Endothelial cell of umbilical vein (primary cell): ENCODE measurements at regions not wholly inside any gene's neighbourhood (a gene's known extent, or its start where the extent isn't known, plus 50 kb on each side); places are given as distances from the start of the nearest gene placed in this dataset.

Experiments used
- BruUV-seq: library from RNA; stranded (reverse); fragments of 400-500 nt; replicated peaks from 2 replicates; lab custom pipeline; 2021; lab: Mats Ljungman, UMichigan
- CTCF ChIA-PET: fragments of 300-600, 350-600 bp; sonication (Branson Sonifier 250); formaldehyde crosslinking; loops from one replicate; lab custom pipeline; 2021; ENCODE audit warnings: antibody characterized with exemption, inconsistent platforms; lab: Charles Lee
- POLR2A ChIA-PET: fragments of 300-600, 350-600 bp; sonication (Branson Sonifier 250); formaldehyde crosslinking; loops from one replicate; lab custom pipeline; 2021; ENCODE audit warnings: antibody characterized with exemption, inconsistent platforms; lab: Charles Lee
- DNase-seq: peaks from one replicate; pipeline ENCODE4 v3.0.0-alpha.2; 2011; ENCODE audit warnings: low read depth, low spot score
- FAIRE-seq: peaks from 2 replicates; lab custom pipeline; 2011; peaks lifted over from hg19 to GRCh38; lab: Jason Lieb, UNC
- H2AFZ ChIP-seq: 2 replicates; pipeline ENCODE4 v1.6.0; 2012; ENCODE audit warnings: low read depth, low read length, control low read depth, inconsistent platforms
- H3K27ac ChIP-seq: 2 replicates; pipeline ENCODE4 v1.5.1; 2011; ENCODE audit warnings: low read depth, mild to moderate bottlenecking, control low read depth, low read length, moderate library complexity; ENCODE audit not compliant: insufficient read depth
- H3K27me3 ChIP-seq, 2 experiments: 2 replicates each; pipeline versions ENCODE4 v1.6.0 to v1.6.1; 2011; ENCODE audit warnings: low read length in 2 of 2, mixed read lengths in 1 of 2; ENCODE audit not compliant: control insufficient read depth in 2 of 2, insufficient read depth in 2 of 2
- H3K36me3 ChIP-seq, 2 experiments: 2 replicates in 1 of 2; 3 replicates in 1 of 2; pipeline ENCODE4 v1.5.1; 2011; ENCODE audit warnings: low read length in 2 of 2, mild to moderate bottlenecking in 1 of 2, moderate library complexity in 1 of 2; ENCODE audit not compliant: control insufficient read depth in 2 of 2, insufficient read depth in 2 of 2; ENCODE audit errors: extremely low read depth in 1 of 2
- H3K4me1 ChIP-seq: 3 replicates; pipeline ENCODE4 v1.5.1; 2011; ENCODE audit warnings: mild to moderate bottlenecking, low read length; ENCODE audit not compliant: control insufficient read depth, insufficient read depth; ENCODE audit errors: extremely low read depth
- H3K4me2 ChIP-seq: 2 replicates; pipeline ENCODE4 v1.6.1; 2011; ENCODE audit warnings: low read length, control low read depth, mixed read lengths; ENCODE audit not compliant: insufficient read depth
- H3K4me3 ChIP-seq, 3 experiments: fragments of 200-600 bp in 1 of 3; sonication (generic), shearing (Covaris generic) in 1 of 3; replicated peaks in 1 of 3; 2 replicates each; pipeline ENCODE4 v1.5.1; 2011 to 2016; ENCODE audit warnings: control low read depth in 3 of 3, low read length in 3 of 3, mild to moderate bottlenecking in 2 of 3, inconsistent platforms in 1 of 3, low read depth in 1 of 3, moderate library complexity in 1 of 3; ENCODE audit not compliant: insufficient read depth in 1 of 3
- H3K79me2 ChIP-seq: 2 replicates; pipeline ENCODE4 v1.6.0; 2012; ENCODE audit warnings: low read length, inconsistent platforms; ENCODE audit not compliant: control insufficient read depth, insufficient read depth
- H3K9ac ChIP-seq: replicated peaks from 2 replicates; pipeline ENCODE3; 2011; ENCODE audit warnings: low read length, control low read depth; ENCODE audit not compliant: insufficient read depth; ENCODE audit errors: extremely low read depth
- H3K9me1 ChIP-seq: replicated peaks from 3 replicates; pipeline ENCODE4 v1.6.0; 2011; ENCODE audit warnings: mild to moderate bottlenecking, low read length; ENCODE audit not compliant: control insufficient read depth, insufficient read depth; ENCODE audit errors: extremely low read depth
- H3K9me3 ChIP-seq: replicated peaks from 2 replicates; pipeline ENCODE4 v1.5.1; 2012; ENCODE audit warnings: low read length, inconsistent platforms; ENCODE audit not compliant: control insufficient read depth, insufficient read depth
- H4K20me1 ChIP-seq: replicated peaks from 2 replicates; pipeline ENCODE3; 2011; ENCODE audit warnings: mild to moderate bottlenecking, low read length; ENCODE audit not compliant: control insufficient read depth, insufficient read depth; ENCODE audit errors: extremely low read depth
- EZH2 ChIP-seq: IDR thresholded peaks from 2 replicates; pipeline ENCODE4 v1.6.1; 2012; ENCODE audit warnings: borderline replicate concordance, low read depth, mild to moderate bottlenecking, moderate library complexity, low read length, inconsistent platforms; ENCODE audit not compliant: severe bottlenecking
- FOS ChIP-seq: IDR thresholded peaks from 2 replicates; pipeline ENCODE4 v1.6.1; 2011; ENCODE audit warnings: mild to moderate bottlenecking, low read length, moderate library complexity, borderline replicate concordance; ENCODE audit not compliant: insufficient read depth
- GATA2 ChIP-seq: IDR thresholded peaks from 2 replicates; pipeline ENCODE4 v1.7.0; 2011; ENCODE audit warnings: low read depth, mild to moderate bottlenecking, moderate library complexity, mixed read lengths, low read length; ENCODE audit not compliant: insufficient read length, insufficient read depth
- JUN ChIP-seq: IDR thresholded peaks from 2 replicates; pipeline ENCODE4 v1.6.1; 2011; ENCODE audit warnings: borderline replicate concordance, low read depth; ENCODE audit not compliant: insufficient read length, insufficient read depth
- POLR2A ChIP-seq: IDR thresholded peaks from 2 replicates; pipeline ENCODE4 v1.6.1; 2012; ENCODE audit warnings: low read depth, mild to moderate bottlenecking, control low read depth, low read length
- dilution Hi-C: fragments of 300-500 bp; cut with MboI; formaldehyde crosslinking; loops from one replicate; pipeline ENCODE4 v1.15.0; 2019; ENCODE audit warnings: low sequenced_read_pairs; ENCODE audit not compliant: extremely low pct_ligation_motif_present
- intact Hi-C: fragments of 100-400 bp; cut with micrococcal nuclease; formaldehyde crosslinking; loops from one replicate; pipeline ENCODE4 v1.10.0; 2022
- TF ChIP-seq, protein P1 (sequence below), 2 donors: IDR thresholded peaks; 1 replicate in 1 of 2; 2 replicates in 1 of 2; pipeline ENCODE4 v1.5.1; 2011; ENCODE audit warnings: low read length in 2 of 2, mild to moderate bottlenecking in 2 of 2, moderate library complexity in 2 of 2, control low read depth in 1 of 2, inconsistent platforms in 1 of 2, low read depth in 1 of 2; ENCODE audit not compliant: insufficient read depth in 1 of 2; ENCODE audit errors: extremely low read depth in 1 of 2

DNA sequence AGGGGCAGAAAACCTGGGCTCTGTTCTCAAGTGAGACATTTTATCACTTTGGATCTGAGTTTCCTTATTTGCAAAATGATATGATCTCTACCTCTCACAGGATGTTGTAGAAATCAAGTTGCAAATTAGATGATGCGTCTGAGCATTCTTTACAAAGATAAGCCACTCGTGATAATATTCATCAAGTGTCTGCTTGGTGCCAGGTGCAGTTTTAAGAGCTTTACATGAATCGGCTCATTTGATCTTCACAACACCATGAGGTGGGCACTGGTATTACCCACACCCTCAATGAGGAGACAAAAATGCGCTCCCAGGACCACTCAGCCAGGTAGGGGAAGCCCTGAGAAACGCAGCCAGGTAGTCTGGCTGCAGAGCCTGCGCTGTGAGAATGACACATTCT lies 59.1 kb upstream of the CA12 start:
- no peaks in the 10 kb centered on the region for H3K9me1 ChIP-seq
- FAIRE-seq (no peak), DNase-seq (no peak)
- CTCF ChIA-PET = no interaction called here
- H3K9me3 ChIP-seq = no peaks in the 10 kb centered on the region
- H2AFZ ChIP-seq = no peak overlapping the region
- no peak overlapping the region for H3K9ac ChIP-seq
- peaks cover 8% of the 10 kb centered on the region for H3K4me1 ChIP-seq
- H3K4me3 ChIP-seq = no peak overlapping the region
- peaks cover 5 to 8% of the 10 kb centered on the region in 2 experiments for H3K27me3 ChIP-seq
- no peak overlapping the region for H3K4me2 ChIP-seq
- no peak overlapping the region for H3K27ac ChIP-seq
- intact Hi-C loops = no loop called here
- no peak for TF ChIP-seq GATA2
- no peak for TF ChIP-seq JUN
- TF ChIP-seq EZH2 = no peak
- dilution Hi-C loops = no loop called here
- no TSS peak for BruUV-seq
- H3K36me3 ChIP-seq = no peaks in the 10 kb centered on the region
- no peaks in the 10 kb centered on the region for H4K20me1 ChIP-seq
- POLR2A ChIA-PET = no interaction called here
- H3K79me2 ChIP-seq = no peaks in the 10 kb centered on the region

DNA sequence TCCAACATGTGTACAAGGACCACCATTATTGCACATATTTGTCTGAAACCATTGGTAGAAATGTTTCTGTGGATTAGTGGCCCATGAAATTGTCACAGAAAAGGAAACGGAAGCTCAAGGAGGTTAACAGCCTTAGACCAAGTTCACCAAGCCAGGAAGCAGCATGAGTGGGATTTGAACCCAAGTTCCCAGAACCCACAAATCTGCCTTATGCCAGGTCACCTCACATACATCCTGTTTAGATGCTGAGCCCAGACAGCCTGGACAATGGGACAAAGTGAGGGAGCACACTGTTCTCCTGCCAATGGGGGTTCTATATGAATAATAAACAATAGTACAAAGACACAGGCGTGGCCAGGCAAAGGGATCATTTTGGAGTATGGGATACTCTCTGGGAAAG lies 59.6 kb upstream of the CA12 start:
- H3K4me3 ChIP-seq = no peak overlapping the region
- H3K4me2 ChIP-seq = no peak overlapping the region
- dilution Hi-C loops (no loop called here), intact Hi-C loops (no loop called here)
- BruUV-seq = no TSS peak
- H3K79me2 ChIP-seq = no peaks in the 10 kb centered on the region
- TF ChIP-seq, protein P1, sequence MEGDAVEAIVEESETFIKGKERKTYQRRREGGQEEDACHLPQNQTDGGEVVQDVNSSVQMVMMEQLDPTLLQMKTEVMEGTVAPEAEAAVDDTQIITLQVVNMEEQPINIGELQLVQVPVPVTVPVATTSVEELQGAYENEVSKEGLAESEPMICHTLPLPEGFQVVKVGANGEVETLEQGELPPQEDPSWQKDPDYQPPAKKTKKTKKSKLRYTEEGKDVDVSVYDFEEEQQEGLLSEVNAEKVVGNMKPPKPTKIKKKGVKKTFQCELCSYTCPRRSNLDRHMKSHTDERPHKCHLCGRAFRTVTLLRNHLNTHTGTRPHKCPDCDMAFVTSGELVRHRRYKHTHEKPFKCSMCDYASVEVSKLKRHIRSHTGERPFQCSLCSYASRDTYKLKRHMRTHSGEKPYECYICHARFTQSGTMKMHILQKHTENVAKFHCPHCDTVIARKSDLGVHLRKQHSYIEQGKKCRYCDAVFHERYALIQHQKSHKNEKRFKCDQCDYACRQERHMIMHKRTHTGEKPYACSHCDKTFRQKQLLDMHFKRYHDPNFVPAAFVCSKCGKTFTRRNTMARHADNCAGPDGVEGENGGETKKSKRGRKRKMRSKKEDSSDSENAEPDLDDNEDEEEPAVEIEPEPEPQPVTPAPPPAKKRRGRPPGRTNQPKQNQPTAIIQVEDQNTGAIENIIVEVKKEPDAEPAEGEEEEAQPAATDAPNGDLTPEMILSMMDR (IDR thresholded peaks at IDR 0.05; ENCODE audit: extremely low read depth in 1 of 2, insufficient read depth in 1 of 2, low read depth in 1 of 2, low read length in 2 of 2) = no peak
- no peak for TF ChIP-seq FOS
- TF ChIP-seq POLR2A = no peak
- no peak for TF ChIP-seq JUN
- TF ChIP-seq GATA2 = no peak
- TF ChIP-seq EZH2 = no peak
- no peak overlapping the region for H2AFZ ChIP-seq
- H3K36me3 ChIP-seq = no peaks in the 10 kb centered on the region
- DNase-seq (peak; percentile 18), FAIRE-seq (no peak)
- no peak overlapping the region for H3K27ac ChIP-seq
- H3K4me1 ChIP-seq = peaks cover 8% of the 10 kb centered on the region
- peaks cover 5 to 8% of the 10 kb centered on the region in 2 experiments for H3K27me3 ChIP-seq
- ChIA-PET POLR2A (no interaction called here), CTCF (interaction anchor here (1.9 kb wide), 1 partner anchor 26 kb away, joined by 13 read pairs; no protein-coding TSS in a partner anchor)
- no peaks in the 10 kb centered on the region for H4K20me1 ChIP-seq
- H3K9ac ChIP-seq = no peak overlapping the region
- H3K9me3 ChIP-seq = no peaks in the 10 kb centered on the region
- H3K9me1 ChIP-seq = no peaks in the 10 kb centered on the region
